Hepatocyte (in vitro differentiated cells): ENCODE measurements at regions not wholly inside any gene's neighbourhood (a gene's known extent, or its start where the extent isn't known, plus 50 kb on each side); places are given as distances from the start of the nearest gene placed in this dataset.

ENCODE experiments used
- DNase-seq: peaks from one replicate; pipeline ENCODE4 v3.0.0-alpha.2; 2016; ENCODE audit warnings: low spot score
- H2AFZ ChIP-seq: fragments of 200-600 bp; sonication (generic); 2 replicates; pipeline ENCODE4 v1.6.0; 2016; ENCODE audit warnings: antibody characterized with exemption, mild to moderate bottlenecking
- H3K27ac ChIP-seq: fragments of 200-600 bp; sonication (generic); 2 replicates; pipeline ENCODE4 v1.5.1; 2016; ENCODE audit warnings: mild to moderate bottlenecking
- H3K27me3 ChIP-seq: fragments of 200-600 bp; sonication (generic); 2 replicates; pipeline ENCODE4 v1.6.1; 2016
- H3K36me3 ChIP-seq: fragments of 200-600 bp; sonication (generic); replicated peaks from 2 replicates; pipeline ENCODE4 v1.5.1; 2016; ENCODE audit warnings: low read depth; ENCODE audit not compliant: insufficient read depth
- H3K4me1 ChIP-seq: fragments of 200-600 bp; sonication (generic); 2 replicates; pipeline ENCODE4 v1.5.1; 2016; ENCODE audit warnings: mild to moderate bottlenecking, moderate library complexity; ENCODE audit not compliant: insufficient read depth
- H3K4me2 ChIP-seq: fragments of 200-600 bp; sonication (generic); 2 replicates; pipeline ENCODE4 v1.6.0; 2016
- H3K4me3 ChIP-seq: fragments of 200-600 bp; sonication (generic); 2 replicates; pipeline ENCODE4 v1.5.1; 2016; ENCODE audit warnings: mild to moderate bottlenecking
- H3K79me2 ChIP-seq: fragments of 200-600 bp; sonication (generic); 2 replicates; pipeline ENCODE4 v1.6.0; 2017; ENCODE audit warnings: mild to moderate bottlenecking
- H3K9me2 ChIP-seq: fragments of 200-600 bp; sonication (generic); replicated peaks from 2 replicates; pipeline ENCODE4 v1.6.0; 2017; ENCODE audit warnings: mild to moderate bottlenecking; ENCODE audit not compliant: insufficient read depth
- H3K9me3 ChIP-seq: fragments of 200-600 bp; sonication (generic); 2 replicates; pipeline ENCODE4 v1.5.1; 2016; ENCODE audit warnings: low read depth, mild to moderate bottlenecking
- H4K20me1 ChIP-seq: fragments of 200-600 bp; sonication (generic); 2 replicates; pipeline ENCODE4 v1.6.0; 2016; ENCODE audit warnings: mild to moderate bottlenecking; ENCODE audit not compliant: insufficient read depth, poor library complexity, severe bottlenecking
- EZH2 ChIP-seq: fragments of 200-600 bp; sonication (generic); IDR thresholded peaks from 2 replicates; pipeline ENCODE4 v1.6.1; 2016; ENCODE audit warnings: antibody characterized with exemption, mild to moderate bottlenecking, borderline replicate concordance
- EZH2phosphoT487 ChIP-seq: fragments of 200-600 bp; sonication (generic); IDR thresholded peaks from one replicate; pipeline ENCODE4 v1.6.1; 2018; ENCODE audit warnings: antibody characterized with exemption, mild to moderate bottlenecking, low read depth, moderate library complexity; ENCODE audit not compliant: unreplicated experiment, severe bottlenecking
- WGBS: methylation state at CpG from one replicate; pipeline ENCODE4 v1.1.6; 2016; ENCODE audit warnings: low lambda C conversion rate; ENCODE audit errors: missing lambda C conversion rate; 5-methylcytosine and 5-hydroxymethylcytosine counted together
- TF ChIP-seq, protein P1 (sequence below): fragments of 200-600 bp; sonication (generic); IDR thresholded peaks from 2 replicates; pipeline ENCODE4 v1.5.1; 2016; ENCODE audit warnings: antibody characterized with exemption, mild to moderate bottlenecking; ENCODE audit not compliant: poor library complexity

DNA sequence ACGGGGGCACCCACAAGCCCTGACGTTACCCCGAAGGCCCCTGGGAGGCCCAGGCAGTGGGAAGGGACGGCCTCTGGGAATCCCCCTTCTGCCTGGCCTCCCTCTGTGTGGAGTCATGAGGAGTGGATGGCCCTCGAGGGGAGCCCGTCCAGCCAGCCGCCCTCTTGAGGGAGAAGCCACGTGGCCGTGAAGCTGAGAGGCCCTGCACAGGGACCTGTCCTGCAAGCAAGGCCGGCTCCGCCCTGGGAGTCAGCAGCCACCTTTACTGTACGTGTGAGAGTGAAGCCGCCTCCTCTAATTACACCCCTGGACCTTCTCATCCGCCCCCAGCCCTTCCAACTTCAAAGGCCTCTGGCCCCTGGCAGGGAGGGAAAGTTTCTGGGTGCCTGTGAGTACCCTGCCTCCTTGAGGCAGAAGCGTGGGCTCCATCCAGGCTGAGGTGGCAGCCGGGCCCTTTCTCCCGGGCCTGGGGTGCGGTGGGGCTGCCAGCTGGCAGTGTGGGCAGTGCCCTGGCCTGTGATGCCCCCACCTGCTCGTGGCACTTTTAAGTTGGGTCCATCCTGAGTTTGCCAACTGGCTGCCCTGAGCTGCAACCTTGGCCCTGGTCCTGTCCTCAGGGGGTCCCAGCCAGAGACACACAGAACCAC is 55.9 kb upstream of the EGFL7 start:
- H3K27me3 ChIP-seq: no peaks in the 10 kb centered on the region
- H2AFZ ChIP-seq: no peak overlapping the region
- H3K9me3 ChIP-seq: no peaks in the 10 kb centered on the region
- no peak overlapping the region for H3K4me2 ChIP-seq
- no peak overlapping the region for H3K27ac ChIP-seq
- H3K4me1 ChIP-seq: peaks cover 10% of the 10 kb centered on the region
- no peaks in the 10 kb centered on the region for H4K20me1 ChIP-seq
- H3K36me3 ChIP-seq: no peaks in the 10 kb centered on the region
- 67% methylated on average over 19 of the region's 19 CpGs for WGBS
- H3K79me2 ChIP-seq: no peaks in the 10 kb centered on the region
- H3K4me3 ChIP-seq: no peak overlapping the region
- TF ChIP-seq, protein P1, sequence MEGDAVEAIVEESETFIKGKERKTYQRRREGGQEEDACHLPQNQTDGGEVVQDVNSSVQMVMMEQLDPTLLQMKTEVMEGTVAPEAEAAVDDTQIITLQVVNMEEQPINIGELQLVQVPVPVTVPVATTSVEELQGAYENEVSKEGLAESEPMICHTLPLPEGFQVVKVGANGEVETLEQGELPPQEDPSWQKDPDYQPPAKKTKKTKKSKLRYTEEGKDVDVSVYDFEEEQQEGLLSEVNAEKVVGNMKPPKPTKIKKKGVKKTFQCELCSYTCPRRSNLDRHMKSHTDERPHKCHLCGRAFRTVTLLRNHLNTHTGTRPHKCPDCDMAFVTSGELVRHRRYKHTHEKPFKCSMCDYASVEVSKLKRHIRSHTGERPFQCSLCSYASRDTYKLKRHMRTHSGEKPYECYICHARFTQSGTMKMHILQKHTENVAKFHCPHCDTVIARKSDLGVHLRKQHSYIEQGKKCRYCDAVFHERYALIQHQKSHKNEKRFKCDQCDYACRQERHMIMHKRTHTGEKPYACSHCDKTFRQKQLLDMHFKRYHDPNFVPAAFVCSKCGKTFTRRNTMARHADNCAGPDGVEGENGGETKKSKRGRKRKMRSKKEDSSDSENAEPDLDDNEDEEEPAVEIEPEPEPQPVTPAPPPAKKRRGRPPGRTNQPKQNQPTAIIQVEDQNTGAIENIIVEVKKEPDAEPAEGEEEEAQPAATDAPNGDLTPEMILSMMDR: no peak
- TF ChIP-seq EZH2 (no peak), EZH2phosphoT487 (no peak)
- DNase-seq: peak; percentile 74
- H3K9me2 ChIP-seq: no peaks in the 10 kb centered on the region

DNA sequence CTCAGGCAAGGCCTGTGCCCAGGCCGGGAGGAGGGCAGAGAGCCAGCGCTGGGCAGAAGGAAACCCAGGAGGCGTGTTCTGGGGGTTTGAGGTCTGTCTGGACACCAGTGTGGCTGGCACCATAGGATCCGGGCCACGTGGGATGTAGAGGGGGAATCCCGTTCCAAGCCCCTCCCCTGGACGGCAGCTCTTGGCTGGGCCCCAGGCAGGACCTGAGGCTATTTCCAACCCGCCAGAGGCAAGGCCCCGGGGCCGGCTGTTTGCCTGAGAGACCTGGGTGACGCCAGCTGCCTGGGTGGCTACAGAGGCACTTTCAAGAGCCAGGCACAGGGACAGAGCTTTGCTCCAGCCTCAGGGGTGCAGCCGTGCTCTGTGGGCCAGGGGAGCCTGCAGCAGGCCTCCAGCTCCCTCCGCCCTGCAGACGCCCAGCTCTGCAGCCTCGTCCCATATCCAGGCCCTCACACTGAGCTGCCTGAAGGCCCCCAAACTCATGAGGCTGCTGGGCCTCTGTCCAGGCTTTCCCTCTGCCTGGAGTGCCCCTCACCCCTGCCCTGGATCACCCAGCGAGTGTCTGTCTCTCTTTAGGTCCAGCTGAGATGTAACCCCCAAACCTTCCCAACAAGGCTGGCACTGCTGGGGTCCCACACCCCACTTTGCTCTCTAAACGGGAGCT is 56.6 kb upstream of the EGFL7 start:
- WGBS: 89% methylated on average over 17 of the region's 17 CpGs
- no peaks in the 10 kb centered on the region for H3K79me2 ChIP-seq
- peaks cover 10% of the 10 kb centered on the region for H3K4me1 ChIP-seq
- TF ChIP-seq EZH2phosphoT487 (no peak), EZH2 (no peak)
- TF ChIP-seq, protein P1: no peak
- no peak for DNase-seq
- H3K9me2 ChIP-seq: no peaks in the 10 kb centered on the region
- H3K4me2 ChIP-seq: no peak overlapping the region
- no peak overlapping the region for H3K27ac ChIP-seq
- H2AFZ ChIP-seq: no peak overlapping the region
- no peaks in the 10 kb centered on the region for H3K36me3 ChIP-seq
- H3K27me3 ChIP-seq: no peaks in the 10 kb centered on the region
- H4K20me1 ChIP-seq: no peaks in the 10 kb centered on the region
- H3K4me3 ChIP-seq: no peak overlapping the region
- H3K9me3 ChIP-seq: no peaks in the 10 kb centered on the region

DNA sequence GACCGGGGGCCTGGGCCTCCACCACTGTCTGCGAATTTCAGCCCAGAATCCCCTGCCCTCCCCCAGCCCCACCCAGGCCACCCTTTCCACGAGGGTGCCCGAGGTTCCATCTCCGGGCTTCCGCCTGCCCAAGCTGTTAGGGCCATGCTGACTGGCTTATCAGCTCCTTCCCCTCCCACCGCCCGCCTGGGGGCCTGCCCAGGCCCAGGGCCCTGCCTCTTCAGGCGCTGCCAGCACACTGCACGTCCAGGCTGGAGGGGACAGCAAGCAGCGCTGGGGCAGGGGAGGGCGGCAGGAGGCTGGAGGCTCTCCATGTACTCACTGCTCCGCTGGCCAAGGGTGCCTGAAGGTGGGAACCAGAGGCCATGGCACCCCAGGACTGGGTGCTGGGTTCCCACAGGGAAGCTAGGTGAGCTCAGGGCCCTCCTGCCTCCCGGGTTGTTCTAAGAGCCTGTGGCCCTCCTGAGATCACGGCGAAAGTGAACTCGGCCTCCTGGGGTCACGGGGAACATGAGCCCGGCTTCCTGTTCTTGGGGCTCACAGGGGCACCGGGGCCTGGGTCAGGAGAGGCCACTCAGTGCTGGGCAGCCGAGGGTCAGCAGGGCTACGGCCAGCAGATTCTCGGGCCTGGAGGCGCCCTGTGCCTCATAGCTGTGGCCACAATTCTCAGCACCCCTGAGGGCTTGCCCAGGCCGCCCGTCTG is 57.7 kb upstream of the EGFL7 start:
- H3K27ac ChIP-seq: no peak overlapping the region
- H3K9me2 ChIP-seq: no peaks in the 10 kb centered on the region
- TF ChIP-seq, protein P1: no peak
- no peak for TF ChIP-seq EZH2phosphoT487
- TF ChIP-seq EZH2: no peak
- no peaks in the 10 kb centered on the region for H4K20me1 ChIP-seq
- no peak overlapping the region for H2AFZ ChIP-seq
- no peaks in the 10 kb centered on the region for H3K27me3 ChIP-seq
- no peaks in the 10 kb centered on the region for H3K9me3 ChIP-seq
- H3K36me3 ChIP-seq: no peaks in the 10 kb centered on the region
- H3K79me2 ChIP-seq: no peaks in the 10 kb centered on the region
- no peak overlapping the region for H3K4me3 ChIP-seq
- H3K4me2 ChIP-seq: no peak overlapping the region
- no peak for DNase-seq
- peaks cover 14% of the 10 kb centered on the region for H3K4me1 ChIP-seq
- 85% methylated on average over 26 of the region's 26 CpGs for WGBS
